CD4-positive, CD25-positive, alpha-beta regulatory T cell (primary cell): ENCODE measurements at regions not wholly inside any gene's neighbourhood (a gene's known extent, or its start where the extent isn't known, plus 50 kb on each side); places are given as distances from the start of the nearest gene placed in this dataset.

Source experiments
- ATAC-seq, 2 donors: fragments of 150-1000 bp; cut with Tn5 transposase; one replicate each; pipeline ENCODE4 v1.10.0; 2021; ENCODE audit warnings: low read depth in 2 of 2, moderate number of reproducible peaks in 2 of 2, moderate library complexity in 1 of 2
- DNase-seq, 3 donors: peaks; one replicate each; pipeline versions ENCODE4 v3.0.0 to v3.0.0-alpha.2; 2012 to 2022; ENCODE audit warnings: mixed read lengths in 1 of 3
- H3K27ac ChIP-seq: one replicate; pipeline ENCODE4 v1.7.0; 2013; ENCODE audit warnings: mild to moderate bottlenecking, low read length; ENCODE audit not compliant: insufficient read depth, poor library complexity, severe bottlenecking
- H3K27me3 ChIP-seq: one replicate; pipeline ENCODE4 v1.7.0; 2013; ENCODE audit warnings: low read length; ENCODE audit not compliant: control insufficient read depth, insufficient read depth
- H3K36me3 ChIP-seq: one replicate; pipeline ENCODE4 v1.7.0; 2013; ENCODE audit warnings: mild to moderate bottlenecking, low read length, moderate library complexity; ENCODE audit not compliant: control insufficient read depth, insufficient read depth
- H3K4me1 ChIP-seq: 2 replicates; pipeline ENCODE4 v1.7.0; 2013; ENCODE audit warnings: mild to moderate bottlenecking, low read length; ENCODE audit not compliant: insufficient read depth, control insufficient read depth, poor library complexity, severe bottlenecking
- H3K4me3 ChIP-seq: one replicate; pipeline ENCODE4 v1.7.0; 2013; ENCODE audit warnings: low read depth, mild to moderate bottlenecking, low read length, moderate library complexity
- H3K9me3 ChIP-seq, 2 experiments: 1 replicate in 1 of 2; 2 replicates in 1 of 2; pipeline ENCODE4 v1.7.0; 2013; ENCODE audit warnings: low read length in 2 of 2, mild to moderate bottlenecking in 1 of 2, moderate library complexity in 1 of 2; ENCODE audit not compliant: control insufficient read depth in 2 of 2
- H3K27ac Mint-ChIP-seq, 3 donors: one replicate each; pipeline ENCODE4 v1.8.0; 2020 to 2022; ENCODE audit warnings: mild to moderate bottlenecking in 3 of 3, mixed read lengths in 3 of 3, moderate library complexity in 2 of 3
- H3K27me3 Mint-ChIP-seq: one replicate; pipeline ENCODE4 v1.8.0; 2022; ENCODE audit warnings: mild to moderate bottlenecking, mixed read lengths
- H3K36me3 Mint-ChIP-seq: one replicate; pipeline ENCODE4 v1.8.0; 2020; ENCODE audit warnings: mixed read lengths
- H3K4me1 Mint-ChIP-seq, 4 donors: one replicate each; pipeline ENCODE4 v1.8.0; 2020 to 2022; ENCODE audit warnings: mixed read lengths in 4 of 4, mild to moderate bottlenecking in 1 of 4
- H3K4me3 Mint-ChIP-seq, 4 donors: one replicate each; pipeline ENCODE4 v1.8.0; 2020 to 2022; ENCODE audit warnings: mild to moderate bottlenecking in 4 of 4, mixed read lengths in 4 of 4, moderate library complexity in 3 of 4
- H3K9me3 Mint-ChIP-seq, 7 donors: one replicate each; pipeline ENCODE4 v1.8.0; 2020 to 2022; ENCODE audit warnings: mixed read lengths in 7 of 7, mild to moderate bottlenecking in 3 of 7, moderate library complexity in 2 of 7

DNA sequence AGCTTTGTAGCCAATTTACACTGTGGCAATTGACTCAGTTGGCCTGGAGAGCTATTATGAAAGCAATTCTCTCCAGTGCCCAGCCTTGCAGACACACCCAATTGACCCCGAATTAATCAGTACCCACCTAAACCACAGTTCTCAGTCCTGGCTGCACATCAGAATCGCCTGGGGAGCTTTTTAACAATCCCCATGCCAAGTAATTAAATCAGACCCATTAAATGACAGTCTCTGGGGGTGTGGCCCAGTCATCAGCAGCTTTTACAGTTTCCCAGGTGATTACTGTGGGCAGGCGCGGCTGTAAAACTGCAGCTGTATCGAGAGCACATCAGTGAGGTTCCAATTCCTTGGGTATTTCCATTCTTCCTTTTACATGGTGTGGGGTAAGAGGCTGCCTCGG is 460.9 kb upstream of the FAT1 start:
- no peak overlapping the region for H3K4me3 Mint-ChIP-seq
- H3K36me3 Mint-ChIP-seq, result no peaks in the 10 kb centered on the region
- H3K27me3 Mint-ChIP-seq, result no peaks in the 10 kb centered on the region
- no peak for ATAC-seq
- no peak overlapping the region for H3K4me3 ChIP-seq
- no peaks in the 10 kb centered on the region for H3K36me3 ChIP-seq
- no peak overlapping the region for H3K27ac Mint-ChIP-seq
- no peaks in the 10 kb centered on the region for H3K4me1 Mint-ChIP-seq
- DNase-seq, result no peak
- H3K9me3 Mint-ChIP-seq, result peaks cover 3 to 11% (median 4%) of the 10 kb centered on the region in 7 donors
- no peak overlapping the region for H3K27ac ChIP-seq
- no peaks in the 10 kb centered on the region for H3K27me3 ChIP-seq
- H3K9me3 ChIP-seq, result peaks cover 2 to 8% of the 10 kb centered on the region in 2 experiments
- H3K4me1 ChIP-seq, result no peaks in the 10 kb centered on the region

DNA sequence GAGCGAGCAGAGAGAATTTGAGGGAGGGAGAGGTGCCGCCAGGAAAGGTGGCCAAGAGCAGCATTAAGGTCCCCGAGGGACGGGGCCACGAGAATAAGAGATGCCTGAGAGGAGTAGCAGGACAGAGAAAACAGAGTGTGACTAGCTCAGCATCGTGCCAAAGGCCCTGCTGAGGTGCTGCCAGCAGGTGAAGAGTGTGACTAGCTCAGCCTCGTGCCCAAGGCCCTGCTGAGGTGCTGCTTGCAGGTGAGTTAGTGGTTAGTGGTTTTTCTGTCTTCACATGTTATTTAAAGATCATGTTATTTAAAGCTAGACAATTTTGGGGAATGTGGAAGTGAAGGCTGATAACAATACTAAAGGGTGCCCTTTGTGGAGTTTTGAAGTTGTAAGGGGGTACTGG is 464.5 kb upstream of the FAT1 start:
- no peak overlapping the region for H3K27ac Mint-ChIP-seq
- no peak overlapping the region for H3K4me3 ChIP-seq
- H3K4me3 Mint-ChIP-seq, result no peak overlapping the region
- H3K9me3 Mint-ChIP-seq, result peaks cover 0 to 8% (median 3%) of the 10 kb centered on the region in 7 donors
- no peaks in the 10 kb centered on the region for H3K27me3 ChIP-seq
- H3K27ac ChIP-seq, result no peak overlapping the region
- no peak for ATAC-seq
- H3K9me3 ChIP-seq, result peaks cover 2 to 8% of the 10 kb centered on the region in 2 experiments
- no peaks in the 10 kb centered on the region for H3K4me1 ChIP-seq
- DNase-seq, result no peak
- H3K36me3 Mint-ChIP-seq, result no peaks in the 10 kb centered on the region
- no peaks in the 10 kb centered on the region for H3K4me1 Mint-ChIP-seq
- no peaks in the 10 kb centered on the region for H3K27me3 Mint-ChIP-seq
- H3K36me3 ChIP-seq, result no peaks in the 10 kb centered on the region

DNA sequence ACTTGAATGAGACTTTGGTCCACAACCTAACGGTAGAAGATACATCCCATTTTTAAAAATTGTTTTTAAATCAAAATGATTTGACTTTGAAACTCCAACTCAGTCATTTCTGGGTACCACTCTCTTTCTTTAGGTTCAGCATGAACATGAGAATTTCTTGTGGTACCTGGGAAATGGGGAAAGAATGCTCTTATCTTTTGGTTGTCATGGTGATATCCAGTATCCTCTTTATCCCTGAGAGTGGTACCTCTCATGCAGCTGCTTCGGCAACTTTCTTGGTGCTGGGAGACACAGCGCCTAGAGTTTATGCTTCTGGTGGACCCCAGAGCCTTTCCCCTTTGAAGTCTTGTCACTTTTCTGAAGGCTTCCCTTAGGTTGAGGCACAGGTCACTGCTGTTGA is 465.1 kb upstream of the FAT1 start:
- H3K4me1 ChIP-seq, result no peaks in the 10 kb centered on the region
- no peaks in the 10 kb centered on the region for H3K27me3 Mint-ChIP-seq
- no peaks in the 10 kb centered on the region for H3K4me1 Mint-ChIP-seq
- peaks cover 0 to 10% of the 10 kb centered on the region in 2 experiments for H3K9me3 ChIP-seq
- H3K4me3 Mint-ChIP-seq, result no peak overlapping the region
- H3K9me3 Mint-ChIP-seq, result peaks cover 0 to 9% (median 3%) of the 10 kb centered on the region in 7 donors
- no peaks in the 10 kb centered on the region for H3K36me3 Mint-ChIP-seq
- H3K27me3 ChIP-seq, result no peaks in the 10 kb centered on the region
- H3K4me3 ChIP-seq, result no peak overlapping the region
- H3K27ac ChIP-seq, result no peak overlapping the region
- H3K36me3 ChIP-seq, result no peaks in the 10 kb centered on the region
- H3K27ac Mint-ChIP-seq, result no peak overlapping the region
- ATAC-seq (no peak), DNase-seq (no peak)

DNA sequence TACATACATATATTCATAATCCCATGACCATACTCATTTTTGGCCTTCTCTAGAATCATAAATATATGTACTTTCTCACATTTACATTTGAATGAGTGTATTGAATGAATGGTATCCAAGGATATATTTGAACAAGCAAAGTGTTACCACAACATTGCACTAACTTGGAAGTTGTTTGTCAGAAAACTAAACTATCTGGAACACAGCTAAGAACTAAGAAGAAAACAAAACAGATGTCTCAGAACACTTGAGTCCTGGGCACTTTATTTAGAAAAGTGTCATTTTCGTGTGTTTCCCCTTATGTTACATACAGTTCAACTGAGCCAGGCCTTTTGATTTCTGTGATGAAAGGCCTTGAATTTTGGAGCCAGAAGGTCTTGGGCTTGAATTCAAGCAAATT is 466.7 kb upstream of the FAT1 start:
- H3K36me3 ChIP-seq, result no peaks in the 10 kb centered on the region
- no peaks in the 10 kb centered on the region for H3K4me1 Mint-ChIP-seq
- no peaks in the 10 kb centered on the region for H3K27me3 ChIP-seq
- H3K9me3 ChIP-seq, result peaks cover 0 to 18% of the 10 kb centered on the region in 2 experiments
- no peak for ATAC-seq
- no peak overlapping the region for H3K27ac ChIP-seq
- H3K27me3 Mint-ChIP-seq, result no peaks in the 10 kb centered on the region
- H3K4me3 Mint-ChIP-seq, result no peak overlapping the region
- no peaks in the 10 kb centered on the region for H3K4me1 ChIP-seq
- no peak overlapping the region for H3K27ac Mint-ChIP-seq
- no peak for DNase-seq
- no peak overlapping the region for H3K4me3 ChIP-seq
- no peaks in the 10 kb centered on the region for H3K36me3 Mint-ChIP-seq
- peaks cover 0 to 14% (median 4%) of the 10 kb centered on the region in 7 donors for H3K9me3 Mint-ChIP-seq

DNA sequence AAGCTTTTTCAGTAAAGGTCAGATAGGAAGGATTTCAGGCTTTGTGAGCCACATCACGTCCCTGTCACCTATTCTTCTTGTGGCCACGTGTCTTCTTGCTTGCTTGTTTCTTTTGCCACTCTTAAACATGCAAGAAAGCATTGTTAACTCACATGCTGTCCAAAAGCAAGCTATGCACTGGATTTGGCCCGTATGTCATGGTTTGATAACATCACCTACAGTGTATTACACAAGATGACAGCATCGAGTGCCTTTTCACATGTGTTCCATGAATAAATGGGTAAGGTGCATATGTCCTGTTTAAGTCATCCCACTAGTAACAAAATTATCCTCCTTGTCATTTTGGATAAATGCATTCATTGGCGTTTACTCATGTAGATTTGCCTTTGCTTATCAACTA is 468.0 kb upstream of the FAT1 start:
- Histone ChIP-seq H3K36me3 (no peaks in the 10 kb centered on the region), H3K4me3 (no peak overlapping the region), H3K27me3 (no peaks in the 10 kb centered on the region), H3K27ac (no peak overlapping the region), H3K9me3 (peaks cover 0 to 18% of the 10 kb centered on the region in 2 experiments), H3K4me1 (no peaks in the 10 kb centered on the region)
- H3K4me3 Mint-ChIP-seq, result no peak overlapping the region
- no peak for ATAC-seq
- no peaks in the 10 kb centered on the region for H3K4me1 Mint-ChIP-seq
- no peak overlapping the region for H3K27ac Mint-ChIP-seq
- peaks cover 0 to 14% (median 4%) of the 10 kb centered on the region in 7 donors for H3K9me3 Mint-ChIP-seq
- DNase-seq, result no peak
- no peaks in the 10 kb centered on the region for H3K27me3 Mint-ChIP-seq
- no peaks in the 10 kb centered on the region for H3K36me3 Mint-ChIP-seq

DNA sequence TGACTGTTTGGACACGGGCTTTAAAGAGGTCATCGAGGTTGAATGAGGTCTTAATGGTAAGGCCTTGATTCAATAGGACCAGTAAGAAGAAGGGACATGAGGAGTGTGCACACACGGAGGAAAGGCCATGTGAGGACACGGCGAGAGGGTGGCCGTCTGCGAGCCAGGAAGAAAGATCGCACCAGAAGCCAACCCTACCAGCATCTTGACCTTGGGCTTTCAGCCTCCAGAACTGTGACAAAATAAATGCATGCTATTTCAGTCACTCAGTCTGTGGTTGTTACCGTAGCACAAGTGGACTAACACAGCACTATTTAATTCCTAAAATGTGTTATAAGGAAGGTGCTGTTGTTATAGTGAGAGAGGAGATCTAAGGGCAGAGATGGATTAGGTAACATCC is 468.6 kb upstream of the FAT1 start:
- H3K4me1 ChIP-seq, result no peaks in the 10 kb centered on the region
- Mint-ChIP-seq H3K4me3 (no peak overlapping the region), H3K4me1 (no peaks in the 10 kb centered on the region), H3K36me3 (no peaks in the 10 kb centered on the region), H3K9me3 (peaks cover 0 to 17% (median 4%) of the 10 kb centered on the region in 7 donors), H3K27ac (no peak overlapping the region), H3K27me3 (no peaks in the 10 kb centered on the region)
- H3K27ac ChIP-seq, result no peak overlapping the region
- ATAC-seq, result no peak
- H3K36me3 ChIP-seq, result no peaks in the 10 kb centered on the region
- no peak overlapping the region for H3K4me3 ChIP-seq
- H3K27me3 ChIP-seq, result no peaks in the 10 kb centered on the region
- no peak for DNase-seq
- H3K9me3 ChIP-seq, result peaks cover 0 to 18% of the 10 kb centered on the region in 2 experiments

DNA sequence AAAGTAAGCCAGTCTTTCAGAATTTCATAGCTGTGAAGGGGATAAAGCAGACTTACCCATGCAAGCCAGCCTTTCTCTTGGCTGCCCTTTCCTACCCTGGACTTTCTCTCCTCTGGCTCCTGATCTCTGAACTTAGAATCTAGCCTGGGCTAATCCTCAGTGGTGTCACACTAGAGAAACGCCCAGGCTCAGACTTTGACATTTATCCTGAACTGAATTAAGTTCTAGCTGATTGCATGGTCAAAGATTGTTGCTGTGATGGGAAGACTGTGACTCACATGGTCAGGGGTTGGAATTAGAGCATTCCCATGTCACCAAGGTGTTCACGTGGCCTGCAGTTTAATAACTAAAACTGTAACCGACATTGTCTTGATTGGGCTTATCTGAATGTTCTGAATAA is 469.5 kb upstream of the FAT1 start:
- Mint-ChIP-seq H3K36me3 (no peaks in the 10 kb centered on the region), H3K27me3 (no peaks in the 10 kb centered on the region), H3K4me1 (no peaks in the 10 kb centered on the region), H3K27ac (no peak overlapping the region), H3K9me3 (peaks cover 0 to 17% (median 2%) of the 10 kb centered on the region in 7 donors), H3K4me3 (no peak overlapping the region)
- ATAC-seq (no peak), DNase-seq (no peak)
- peaks cover 0 to 18% of the 10 kb centered on the region in 2 experiments for H3K9me3 ChIP-seq
- H3K36me3 ChIP-seq, result no peaks in the 10 kb centered on the region
- no peaks in the 10 kb centered on the region for H3K27me3 ChIP-seq
- H3K27ac ChIP-seq, result no peak overlapping the region
- no peak overlapping the region for H3K4me3 ChIP-seq
- H3K4me1 ChIP-seq, result no peaks in the 10 kb centered on the region

DNA sequence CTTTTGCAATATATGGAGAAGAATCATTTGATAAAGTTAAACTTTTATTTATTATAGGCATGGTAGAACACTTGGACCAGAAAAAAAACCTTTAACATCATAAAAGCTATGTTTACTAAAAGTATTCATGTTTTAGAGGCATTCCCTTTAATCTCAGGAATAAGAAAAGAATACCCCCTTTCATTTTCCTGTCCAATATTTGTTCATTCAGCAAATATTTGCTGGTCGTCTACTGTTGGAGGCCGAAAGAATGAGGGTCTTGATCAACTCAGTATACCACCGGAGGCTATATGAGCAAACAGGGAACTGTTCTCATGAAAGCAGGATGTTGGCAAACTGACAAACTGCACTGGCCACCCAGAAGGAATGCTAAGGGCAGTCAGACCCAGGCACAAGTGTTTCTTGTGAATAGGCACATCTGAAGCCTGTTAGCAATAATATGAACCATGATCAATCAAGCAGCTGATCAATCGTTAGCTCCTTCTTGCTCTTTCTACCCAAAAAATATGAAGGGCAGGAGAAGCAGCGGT is 480.8 kb upstream of the FAT1 start:
- Histone ChIP-seq H3K9me3 (peaks cover 0 to 2% of the 10 kb centered on the region in 2 experiments), H3K4me3 (no peak overlapping the region), H3K27me3 (no peaks in the 10 kb centered on the region), H3K36me3 (no peaks in the 10 kb centered on the region), H3K4me1 (no peaks in the 10 kb centered on the region), H3K27ac (no peak overlapping the region)
- H3K4me3 Mint-ChIP-seq, result no peak overlapping the region
- H3K27me3 Mint-ChIP-seq, result no peaks in the 10 kb centered on the region
- H3K36me3 Mint-ChIP-seq, result no peaks in the 10 kb centered on the region
- ATAC-seq (no peak), DNase-seq (no peak)
- peaks cover 0 to 21% (median 7%) of the 10 kb centered on the region in 7 donors for H3K9me3 Mint-ChIP-seq
- no peaks in the 10 kb centered on the region for H3K4me1 Mint-ChIP-seq
- H3K27ac Mint-ChIP-seq, result no peak overlapping the region
